ENCODE measurements at regions not wholly inside any gene's neighbourhood (a gene's known extent, or its start where the extent isn't known, plus 50 kb on each side); places are given as distances from the start of the nearest gene placed in this dataset.

GRCh38 chr5:143687604-143688003 is 124.4 kb upstream of the HMHB1 start:
- TF ChIP-seq, protein P1, sequence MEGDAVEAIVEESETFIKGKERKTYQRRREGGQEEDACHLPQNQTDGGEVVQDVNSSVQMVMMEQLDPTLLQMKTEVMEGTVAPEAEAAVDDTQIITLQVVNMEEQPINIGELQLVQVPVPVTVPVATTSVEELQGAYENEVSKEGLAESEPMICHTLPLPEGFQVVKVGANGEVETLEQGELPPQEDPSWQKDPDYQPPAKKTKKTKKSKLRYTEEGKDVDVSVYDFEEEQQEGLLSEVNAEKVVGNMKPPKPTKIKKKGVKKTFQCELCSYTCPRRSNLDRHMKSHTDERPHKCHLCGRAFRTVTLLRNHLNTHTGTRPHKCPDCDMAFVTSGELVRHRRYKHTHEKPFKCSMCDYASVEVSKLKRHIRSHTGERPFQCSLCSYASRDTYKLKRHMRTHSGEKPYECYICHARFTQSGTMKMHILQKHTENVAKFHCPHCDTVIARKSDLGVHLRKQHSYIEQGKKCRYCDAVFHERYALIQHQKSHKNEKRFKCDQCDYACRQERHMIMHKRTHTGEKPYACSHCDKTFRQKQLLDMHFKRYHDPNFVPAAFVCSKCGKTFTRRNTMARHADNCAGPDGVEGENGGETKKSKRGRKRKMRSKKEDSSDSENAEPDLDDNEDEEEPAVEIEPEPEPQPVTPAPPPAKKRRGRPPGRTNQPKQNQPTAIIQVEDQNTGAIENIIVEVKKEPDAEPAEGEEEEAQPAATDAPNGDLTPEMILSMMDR (IDR thresholded peaks at IDR 0.05), result no peak
- TF ChIP-seq POLR2AphosphoS5 (IDR thresholded peaks at IDR 0.05) (no peak), EP300 (IDR thresholded peaks at IDR 0.05) (no peak), POLR2A (IDR thresholded peaks at IDR 0.05) (no peak)
- H3K27ac ChIP-seq, result no peak overlapping the region
- H3K36me3 ChIP-seq, result no peaks in the 10 kb centered on the region
- intact Hi-C loops (cut with DNase I), result no loop called here
- no peaks in the 10 kb centered on the region for H3K9me3 ChIP-seq
- H3K4me1 ChIP-seq, result no peaks in the 10 kb centered on the region
- H3K27me3 ChIP-seq, result no peaks in the 10 kb centered on the region
- H3K4me3 ChIP-seq, result no peak overlapping the region
- DNase-seq, result no peak

DNA sequence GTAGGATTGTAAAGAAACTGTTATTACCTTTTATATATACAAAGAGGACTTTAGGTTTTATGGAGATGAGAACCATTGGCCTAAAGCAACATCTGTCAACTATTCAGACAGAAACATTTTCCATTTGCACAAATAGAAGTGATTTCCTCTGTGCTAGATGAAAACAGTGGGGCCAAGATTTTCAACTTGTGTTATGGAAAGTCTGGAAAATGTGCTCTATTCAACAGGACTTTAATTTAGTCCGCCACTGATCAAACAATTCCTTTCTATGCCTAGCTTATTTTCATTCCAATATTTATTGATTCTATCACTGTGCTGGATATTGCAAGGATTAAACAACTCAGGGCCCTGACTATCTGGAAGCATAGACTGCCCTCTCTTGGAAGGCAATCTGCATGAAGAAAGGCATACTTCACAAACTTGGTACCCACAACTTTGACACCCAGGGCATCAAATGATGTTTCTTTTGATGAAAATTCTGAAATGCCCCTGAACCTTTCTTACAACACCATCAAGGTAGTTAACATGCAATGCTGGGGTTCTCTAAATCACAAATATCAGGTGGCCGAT is 126.6 kb upstream of the HMHB1 start:
- TF ChIP-seq, protein P1 (IDR thresholded peaks at IDR 0.05), result no peak
- TF ChIP-seq POLR2A (IDR thresholded peaks at IDR 0.05) (no peak), EP300 (IDR thresholded peaks at IDR 0.05) (no peak), POLR2AphosphoS5 (IDR thresholded peaks at IDR 0.05) (no peak)
- intact Hi-C loops (cut with DNase I), result no loop called here
- DNase-seq, result no peak
- no peak overlapping the region for H3K27ac ChIP-seq
- H3K27me3 ChIP-seq, result no peaks in the 10 kb centered on the region
- no peak overlapping the region for H3K4me3 ChIP-seq
- H3K36me3 ChIP-seq, result no peaks in the 10 kb centered on the region
- H3K9me3 ChIP-seq, result no peaks in the 10 kb centered on the region
- H3K4me1 ChIP-seq, result peaks cover 0 to 6% (median 0%) of the 10 kb centered on the region in 4 donors
- WGBS, 2 donors, result 89 to 91% methylated on average over 2 of the region's 2 CpGs

- intact Hi-C loops (cut with DNase I), result no loop called here
- WGBS, 2 donors, result 60 to 87% methylated on average over 1 of the region's 1 CpG
- DNase-seq, result no peak
- no peak overlapping the region for H3K27ac ChIP-seq
- H3K27me3 ChIP-seq, result no peaks in the 10 kb centered on the region
- no peaks in the 10 kb centered on the region for H3K36me3 ChIP-seq
- H3K4me3 ChIP-seq, result no peak overlapping the region
- TF ChIP-seq POLR2A (IDR thresholded peaks at IDR 0.05) (no peak), POLR2AphosphoS5 (IDR thresholded peaks at IDR 0.05) (no peak), EP300 (IDR thresholded peaks at IDR 0.05) (no peak)
- TF ChIP-seq, protein P1 (IDR thresholded peaks at IDR 0.05), result no peak
- H3K9me3 ChIP-seq, result no peaks in the 10 kb centered on the region
- peaks cover 0 to 6% (median 0%) of the 10 kb centered on the region in 4 donors for H3K4me1 ChIP-seq
These were observed 128.5 kb upstream of the HMHB1 start for GRCh38 chr5:143683459-143683858.

DNA sequence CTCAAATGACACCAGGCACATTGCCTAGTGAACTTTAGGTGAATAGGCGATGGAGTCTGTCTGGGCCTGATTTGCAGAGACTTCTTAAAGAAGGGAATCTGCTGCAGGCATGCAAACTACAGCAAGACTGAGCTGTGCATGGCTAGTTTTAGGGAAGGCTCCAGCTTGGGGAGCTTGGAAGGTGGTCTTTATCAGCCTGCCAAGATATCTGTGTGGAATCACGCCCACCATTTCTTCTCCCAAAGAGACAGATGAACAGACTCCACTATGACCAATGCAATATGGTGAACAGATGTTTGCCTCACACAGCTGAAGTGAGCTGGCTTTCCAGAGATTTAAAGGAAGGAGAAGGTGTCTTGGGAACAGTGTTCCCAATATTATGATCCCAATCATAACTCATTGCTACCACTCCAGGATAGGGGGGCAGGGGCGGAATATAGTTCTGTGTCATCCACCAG is 129.0 kb upstream of the HMHB1 start:
- no peak for DNase-seq
- H3K27me3 ChIP-seq, result no peaks in the 10 kb centered on the region
- no peak overlapping the region for H3K27ac ChIP-seq
- intact Hi-C loops (cut with DNase I), result no loop called here
- H3K4me1 ChIP-seq, result peaks cover 0 to 6% (median 0%) of the 10 kb centered on the region in 4 donors
- H3K4me3 ChIP-seq, result no peak overlapping the region
- H3K36me3 ChIP-seq, result no peaks in the 10 kb centered on the region
- WGBS, 2 donors, result 72 to 78% methylated on average over 3 of the region's 3 CpGs
- no peaks in the 10 kb centered on the region for H3K9me3 ChIP-seq
- TF ChIP-seq EP300 (IDR thresholded peaks at IDR 0.05), result no peak
- TF ChIP-seq, protein P1 (IDR thresholded peaks at IDR 0.05), result no peak
- no peak for TF ChIP-seq POLR2AphosphoS5 (IDR thresholded peaks at IDR 0.05)
- no peak for TF ChIP-seq POLR2A (IDR thresholded peaks at IDR 0.05)

Data from sigmoid colon (tissue), 6 donors.